GM21528 (cell line): ENCODE measurements at regions not wholly inside any gene's neighbourhood (a gene's known extent, or its start where the extent isn't known, plus 50 kb on each side); places are given as distances from the start of the nearest gene placed in this dataset.

Experiments
- ATAC-seq: cut with Tn5 transposase; IDR thresholded peaks from one replicate; pipeline ENCODE4 v1.9.1; 2021; ENCODE audit warnings: mild to moderate bottlenecking, moderate library complexity; ENCODE audit not compliant: unreplicated experiment, low FRiP score

DNA sequence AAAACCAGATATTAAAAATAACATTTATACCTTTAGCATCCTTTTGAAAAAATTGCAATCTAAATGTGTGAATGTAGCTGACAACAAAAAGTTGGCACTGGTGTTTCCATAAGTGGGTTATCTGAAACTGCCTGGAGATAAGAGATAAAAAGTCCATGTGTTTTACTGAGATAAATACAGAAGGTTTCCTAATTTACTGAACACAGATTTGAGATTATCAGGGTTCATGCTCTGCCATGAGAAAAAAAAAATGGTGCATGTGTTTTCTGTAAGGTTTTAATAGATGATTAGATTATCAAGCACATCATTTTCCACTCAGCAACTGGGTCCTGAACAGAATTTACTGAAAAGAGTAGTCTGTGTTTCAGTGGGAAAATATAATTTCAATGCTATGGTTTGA is 326.2 kb upstream of the SLIT2 start:
- ATAC-seq: no peak

DNA sequence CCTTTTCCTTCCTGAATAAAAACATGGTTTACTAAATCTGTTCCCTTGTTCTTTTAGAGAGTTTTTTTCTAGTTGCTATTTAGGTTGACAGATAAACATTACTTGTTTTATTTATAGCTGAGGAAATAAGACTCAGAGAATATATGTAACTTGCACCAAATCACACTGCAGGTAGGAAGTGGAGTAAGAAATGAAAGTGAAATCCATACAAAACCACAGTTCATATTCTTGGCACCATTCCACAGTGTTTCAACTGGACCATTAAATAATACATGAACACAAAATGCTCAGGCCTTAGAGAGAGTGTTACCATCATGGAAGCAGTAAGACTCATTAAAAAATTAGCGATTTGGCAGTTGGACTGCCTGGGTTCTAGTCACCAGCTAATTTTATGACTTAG is 326.9 kb upstream of the SLIT2 start:
- no peak for ATAC-seq

DNA sequence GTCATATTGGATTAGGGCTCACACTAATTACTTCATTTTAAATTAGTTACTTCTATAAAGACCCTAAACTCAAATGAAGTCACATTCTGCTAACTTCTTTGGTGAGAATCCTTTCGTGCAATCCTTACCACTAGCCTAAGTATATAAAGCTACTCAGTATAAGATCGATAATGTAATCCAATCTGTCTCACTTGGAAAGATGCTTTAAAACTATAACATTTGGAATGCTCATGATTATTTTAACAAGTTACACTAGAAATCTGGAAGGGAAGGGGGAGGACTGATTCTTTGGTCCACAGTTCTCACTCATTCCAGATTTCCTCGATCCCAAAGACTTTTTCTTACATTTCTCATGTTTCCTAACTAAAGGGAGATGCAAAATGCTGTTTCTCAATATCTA is 336.4 kb upstream of the SLIT2 start:
- ATAC-seq: no peak

DNA sequence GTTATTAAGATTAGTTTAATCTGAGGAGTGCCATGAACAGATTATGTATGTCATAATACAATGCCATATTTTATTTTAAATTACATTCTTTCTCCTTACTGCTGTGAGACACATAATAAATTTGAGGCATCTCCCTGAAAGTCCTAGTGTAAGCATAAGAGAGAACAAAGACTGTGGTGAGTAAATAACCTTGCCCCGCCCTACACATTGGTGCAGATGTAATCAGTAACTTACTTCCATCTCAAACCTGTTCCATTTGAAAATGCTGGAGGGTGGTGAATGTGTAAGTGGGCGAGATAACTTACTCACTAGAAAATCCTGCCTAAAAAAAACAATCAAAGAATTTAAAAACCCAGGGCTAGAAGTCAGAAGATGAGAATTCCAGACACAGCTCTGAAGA is 338.1 kb upstream of the SLIT2 start:
- no peak for ATAC-seq

DNA sequence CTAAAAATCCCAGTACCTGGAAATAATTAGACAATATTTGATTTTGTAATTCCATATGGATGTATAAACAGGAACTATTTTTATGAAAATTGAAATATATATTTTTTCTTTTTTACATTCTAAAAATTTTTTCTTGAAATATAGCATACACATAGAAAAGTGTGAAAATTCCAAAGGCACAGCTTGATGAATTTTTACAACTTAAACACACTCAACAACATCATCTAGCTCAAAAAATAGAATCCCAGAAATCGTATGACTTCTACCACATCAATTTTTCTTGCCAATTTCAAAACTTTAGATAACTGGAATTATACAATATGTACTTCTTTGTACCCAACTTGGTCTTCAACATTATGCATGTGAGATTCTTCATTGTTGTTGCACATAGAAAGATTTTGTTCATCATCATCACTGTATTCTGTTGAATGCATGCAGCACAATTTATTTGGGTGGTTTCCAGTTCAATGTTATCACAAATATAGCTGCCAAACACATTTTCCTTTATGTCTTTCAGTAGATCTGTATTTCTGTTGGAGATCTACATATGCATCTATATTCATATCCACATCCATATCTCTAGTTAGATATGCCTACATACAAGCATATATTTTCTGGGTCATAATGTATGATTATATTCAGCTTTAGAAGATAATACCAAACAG is 340.7 kb upstream of the SLIT2 start:
- no peak for ATAC-seq

DNA sequence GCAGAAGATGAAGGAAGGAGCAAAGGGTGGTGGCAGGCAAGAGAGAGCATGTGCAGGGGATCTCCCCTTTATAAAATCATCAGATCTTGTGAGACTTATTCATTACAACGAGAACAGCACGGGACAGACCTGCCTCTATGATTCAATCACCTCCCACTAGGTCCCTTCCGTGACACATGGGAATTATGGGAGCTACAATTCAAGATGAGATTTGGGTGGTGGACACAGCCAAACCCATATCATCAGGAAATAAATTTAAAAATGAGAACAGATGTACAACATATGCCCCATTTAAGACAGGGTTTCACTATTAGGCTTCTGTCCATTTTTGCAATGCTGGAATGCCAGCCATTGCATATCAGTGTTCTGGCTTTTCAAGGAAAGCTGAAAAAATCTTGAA is 346.7 kb upstream of the SLIT2 start:
- ATAC-seq: no peak

DNA sequence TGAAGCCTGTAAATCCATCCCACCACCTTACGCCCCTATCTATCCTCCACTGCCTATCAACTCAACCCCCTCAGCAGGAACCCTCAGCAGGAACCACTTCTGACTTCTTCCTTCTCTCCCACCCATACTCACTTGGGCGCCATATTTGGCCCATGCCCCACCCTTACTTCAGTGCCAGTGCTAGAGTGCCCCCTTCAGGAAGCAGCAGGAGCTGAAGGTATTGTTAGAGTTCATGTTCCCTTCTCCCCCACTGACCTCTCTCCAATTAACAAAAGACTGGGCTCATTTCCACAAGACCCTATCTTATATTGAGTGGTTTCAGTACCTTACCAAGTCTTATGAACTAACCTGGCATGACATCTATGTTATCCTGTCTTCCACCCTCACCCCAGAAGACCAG is 363.1 kb upstream of the SLIT2 start:
- no peak for ATAC-seq

DNA sequence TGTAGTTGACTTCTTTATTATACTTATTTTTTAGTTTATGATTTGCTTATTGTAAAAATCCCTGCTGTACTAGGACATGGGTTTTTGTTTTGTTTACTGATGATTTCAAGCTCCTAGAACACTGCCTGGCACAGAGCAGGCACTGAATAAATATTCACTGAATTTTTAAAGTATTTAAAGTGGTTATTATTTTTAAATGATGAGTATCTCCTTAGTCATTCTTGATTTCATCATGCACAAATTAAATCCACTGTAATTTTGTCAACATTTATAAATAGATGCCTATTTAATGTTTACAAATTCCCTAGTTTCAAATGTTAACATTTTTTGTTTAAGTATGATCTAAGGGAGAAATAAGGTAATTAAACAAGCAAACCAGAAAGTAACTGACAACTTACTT is 367.9 kb upstream of the SLIT2 start:
- ATAC-seq: no peak

DNA sequence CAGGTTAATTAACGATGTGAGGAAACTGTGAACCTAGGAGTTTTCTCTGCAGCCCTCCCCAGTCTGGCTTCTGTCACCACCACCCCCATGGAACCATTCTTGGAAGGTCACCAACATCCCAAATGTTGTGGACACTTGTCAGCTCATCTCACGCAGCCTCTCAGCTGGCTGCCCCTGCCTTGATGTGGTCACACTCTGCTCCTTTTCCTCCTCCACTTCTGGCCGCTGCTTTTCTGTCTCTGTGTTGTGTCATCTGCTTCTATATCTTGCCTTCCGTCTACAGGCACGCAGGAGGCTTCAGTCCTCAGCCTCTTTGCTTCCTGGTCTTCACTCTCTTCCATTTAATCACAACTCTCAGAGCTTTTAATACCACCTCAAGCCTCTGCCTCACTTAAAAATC is 371.5 kb upstream of the SLIT2 start:
- no peak for ATAC-seq

DNA sequence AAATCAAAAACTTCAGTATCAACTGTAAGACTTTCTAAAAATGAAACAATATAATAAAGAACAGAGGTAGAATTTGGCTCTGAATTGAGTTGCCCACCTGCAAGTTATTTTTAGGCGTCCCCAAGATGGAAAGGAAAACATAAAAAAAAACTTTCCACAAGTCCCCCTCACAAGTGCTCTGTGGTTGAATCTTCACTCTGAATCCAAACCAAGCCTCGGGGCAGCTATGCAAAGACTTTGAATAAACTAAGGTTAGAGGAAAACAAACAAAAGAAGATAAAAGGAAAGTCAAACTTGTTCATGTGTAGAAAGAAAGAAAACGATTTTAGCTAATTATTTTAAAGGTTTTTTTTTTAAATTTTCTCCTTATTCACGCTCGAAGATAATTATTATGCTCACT is 372.4 kb upstream of the SLIT2 start:
- ATAC-seq: no peak

DNA sequence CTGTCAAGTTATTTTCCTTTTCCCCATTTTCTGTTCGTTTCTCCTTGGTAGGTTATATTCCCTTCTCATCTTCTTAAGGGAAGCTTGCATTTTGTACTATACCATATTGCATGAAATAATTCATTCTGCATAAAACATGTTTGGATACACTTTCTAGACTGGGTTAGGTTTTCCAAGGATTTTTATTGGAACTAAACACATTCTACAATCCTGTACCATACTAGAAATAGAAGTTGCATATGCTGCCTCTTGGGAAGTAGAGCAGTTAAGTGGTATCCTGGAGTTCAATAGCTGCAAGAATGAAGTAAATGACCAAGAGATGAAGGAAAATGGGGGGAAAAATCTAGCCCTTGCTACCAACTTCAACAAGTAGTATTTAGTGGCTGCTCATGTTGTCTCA is 393.7 kb upstream of the SLIT2 start:
- no peak for ATAC-seq

DNA sequence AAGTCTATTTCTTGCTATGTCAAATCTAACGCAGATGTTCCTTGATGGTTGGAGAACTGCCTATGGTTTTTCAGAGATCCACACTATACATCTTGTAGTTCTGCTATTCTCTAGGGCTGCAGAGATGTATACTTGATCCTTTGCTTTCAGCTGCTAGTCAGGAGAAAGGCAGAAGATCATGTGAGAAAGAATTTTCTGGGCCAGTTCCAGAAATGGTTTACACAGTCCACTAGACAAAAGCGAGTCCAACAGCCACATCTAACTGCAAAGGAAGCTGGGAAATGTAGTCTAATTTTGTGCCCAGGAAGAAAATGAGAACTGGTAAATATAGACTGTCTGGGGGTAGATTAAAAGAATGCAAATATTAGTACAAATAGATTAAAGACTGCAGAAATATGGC is 394.3 kb upstream of the SLIT2 start:
- no peak for ATAC-seq

DNA sequence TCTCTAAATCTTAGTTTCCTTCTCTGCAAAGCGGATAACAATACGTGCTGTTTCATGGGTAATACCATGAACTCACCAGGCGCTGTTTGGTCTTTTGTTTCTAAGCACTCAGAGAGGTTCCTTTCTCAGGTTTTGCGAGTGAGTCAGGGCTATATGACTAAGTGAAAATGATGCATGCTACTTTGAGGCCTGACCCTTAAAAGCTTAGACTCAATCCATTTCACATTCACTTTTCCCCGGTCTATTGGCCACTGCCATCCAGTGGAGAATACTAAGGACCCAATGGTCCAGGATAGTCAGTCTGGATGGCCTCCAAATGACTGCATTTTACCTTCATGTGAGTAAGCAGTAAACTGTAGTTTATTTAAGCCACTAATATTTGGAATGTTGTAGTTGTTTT is 400.8 kb upstream of the SLIT2 start:
- ATAC-seq: no peak

DNA sequence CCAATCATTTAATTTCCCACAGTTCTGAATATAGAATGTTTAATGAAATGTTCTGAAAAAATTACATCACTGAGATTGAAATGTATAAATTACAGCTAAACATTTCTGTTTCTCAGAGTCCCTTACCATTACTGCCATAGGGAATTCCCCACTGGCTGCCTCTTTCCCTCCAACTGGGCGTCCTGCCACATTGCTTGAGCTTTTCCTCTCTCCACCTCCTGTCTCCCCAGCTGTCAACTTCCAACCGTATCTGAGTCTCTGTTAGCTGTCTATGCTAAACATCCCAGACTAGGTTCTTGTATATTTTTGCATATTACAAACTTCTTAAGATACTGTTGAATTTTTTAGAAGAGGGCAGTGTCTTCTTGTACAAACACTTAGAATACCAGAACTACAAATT is 407.3 kb upstream of the SLIT2 start:
- no peak for ATAC-seq

DNA sequence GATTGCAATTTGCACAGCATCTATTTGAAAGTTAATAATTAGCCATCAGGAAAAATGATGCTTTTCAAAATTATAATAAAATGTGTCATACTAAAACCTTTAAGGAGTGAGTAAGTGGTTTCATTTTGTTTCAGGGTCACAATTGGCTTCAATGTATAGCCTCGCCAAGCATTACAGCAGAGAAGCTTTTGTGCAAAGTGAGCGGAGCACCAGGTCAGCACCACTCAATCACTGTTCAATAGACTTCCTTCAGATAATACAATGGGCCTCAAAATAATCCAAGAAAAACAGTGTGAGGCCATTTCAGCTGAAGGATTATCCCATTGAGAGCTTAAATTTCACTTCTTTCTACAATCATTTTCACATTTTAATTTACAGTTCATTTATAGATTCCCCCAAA is 409.2 kb upstream of the SLIT2 start:
- no peak for ATAC-seq

DNA sequence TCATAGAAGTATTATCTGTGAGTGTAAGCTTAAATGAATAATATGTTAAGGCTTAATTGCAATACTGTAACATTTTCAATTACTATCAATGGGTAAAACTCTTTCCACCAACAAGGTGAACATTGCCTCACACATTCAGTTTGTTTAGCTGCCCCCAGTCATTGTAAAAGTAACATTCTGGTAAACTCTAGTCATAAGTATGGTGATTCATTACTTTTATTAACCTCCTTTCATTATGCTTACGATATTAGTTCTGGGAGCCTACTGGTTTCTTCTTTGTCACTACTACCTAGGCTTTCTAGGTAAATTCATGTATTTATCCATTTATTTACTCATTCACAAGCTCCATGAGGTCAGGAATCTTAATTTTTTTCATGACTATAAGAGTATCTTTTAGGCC is 412.8 kb upstream of the SLIT2 start:
- ATAC-seq: no peak

DNA sequence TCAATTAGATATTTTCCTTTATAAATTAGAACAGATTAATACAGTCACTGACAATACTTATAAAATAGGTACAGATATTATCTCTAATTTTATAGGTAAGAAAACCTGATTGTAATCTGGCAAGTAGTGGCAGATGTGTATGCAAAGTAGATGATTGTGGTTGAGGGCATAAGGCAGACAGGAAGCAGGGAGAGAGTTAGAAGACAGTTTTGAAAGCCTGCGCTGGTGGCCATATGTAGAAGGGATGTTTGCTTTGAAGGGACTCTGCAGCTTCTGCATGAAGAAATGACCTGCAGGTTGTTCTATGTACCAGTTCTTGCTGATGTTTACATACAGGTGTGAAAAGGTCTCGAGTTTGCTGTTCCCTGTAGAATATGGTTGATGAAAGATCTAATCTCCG is 416.3 kb upstream of the SLIT2 start:
- ATAC-seq: no peak

DNA sequence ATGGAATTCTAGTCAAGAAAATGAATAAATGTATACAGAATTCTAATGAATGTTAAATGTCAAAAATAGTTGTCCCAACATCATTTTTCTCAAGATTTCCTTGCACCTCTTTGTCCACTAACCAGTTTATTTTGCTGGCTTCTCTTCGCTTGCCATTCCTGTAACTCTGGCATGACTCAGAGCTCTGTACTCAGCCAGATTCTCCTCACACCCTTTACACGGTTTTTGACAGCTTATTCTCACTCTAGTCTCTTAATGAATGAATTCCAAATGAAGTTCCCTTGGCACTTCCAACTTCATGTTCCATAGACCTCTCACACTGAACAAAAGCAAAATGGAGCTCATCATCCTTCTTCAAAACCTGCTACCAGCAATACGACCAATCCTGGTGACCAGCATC is 419.3 kb upstream of the SLIT2 start:
- ATAC-seq: no peak

DNA sequence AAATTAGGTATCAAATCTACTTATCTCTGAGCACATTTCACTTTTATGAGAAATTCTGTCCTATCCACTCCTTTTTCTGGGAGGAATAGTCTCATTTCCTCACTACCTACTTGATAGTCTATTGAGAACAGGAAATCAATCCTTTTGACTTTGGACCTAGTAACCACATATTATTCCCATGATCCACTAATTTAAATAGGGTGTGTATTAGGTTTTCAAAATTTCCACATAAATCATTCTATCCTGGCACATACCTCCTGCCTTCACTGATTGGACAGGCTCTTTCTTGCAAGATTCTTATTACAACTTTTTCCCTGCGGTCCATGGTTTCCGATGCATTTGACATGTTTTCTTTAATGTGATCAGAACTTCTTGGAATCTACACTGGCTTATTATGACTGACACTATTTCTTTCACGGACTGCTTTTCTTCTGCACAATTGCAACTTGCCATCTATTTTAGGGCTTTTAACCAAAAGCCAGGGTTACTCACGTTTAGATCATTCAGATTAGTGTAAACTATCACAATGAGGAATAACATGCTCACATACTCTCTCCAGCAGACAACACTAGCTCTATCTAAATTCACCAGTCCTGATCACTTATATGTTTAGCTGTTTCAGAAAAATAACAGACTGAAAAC is 419.9 kb upstream of the SLIT2 start:
- no peak for ATAC-seq

DNA sequence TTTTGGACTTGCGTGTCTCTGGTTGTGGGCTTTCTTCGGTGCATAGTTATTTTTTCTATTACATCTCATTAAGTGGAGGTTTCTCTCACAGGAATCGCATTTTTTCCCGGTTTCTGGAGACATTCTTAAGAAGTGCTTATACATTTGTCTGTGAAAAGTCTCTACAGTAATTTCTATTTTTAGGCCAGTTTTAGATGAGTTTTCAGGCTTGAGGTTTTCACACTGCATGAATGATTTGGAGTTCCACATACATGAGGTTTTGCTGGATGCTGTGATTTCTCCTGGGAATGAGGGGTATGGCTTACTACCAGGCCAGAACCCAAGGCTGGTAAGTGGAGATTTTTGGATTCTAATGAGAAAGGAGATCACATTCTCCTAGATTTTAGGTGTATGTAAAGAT is 422.6 kb upstream of the SLIT2 start:
- no peak for ATAC-seq

DNA sequence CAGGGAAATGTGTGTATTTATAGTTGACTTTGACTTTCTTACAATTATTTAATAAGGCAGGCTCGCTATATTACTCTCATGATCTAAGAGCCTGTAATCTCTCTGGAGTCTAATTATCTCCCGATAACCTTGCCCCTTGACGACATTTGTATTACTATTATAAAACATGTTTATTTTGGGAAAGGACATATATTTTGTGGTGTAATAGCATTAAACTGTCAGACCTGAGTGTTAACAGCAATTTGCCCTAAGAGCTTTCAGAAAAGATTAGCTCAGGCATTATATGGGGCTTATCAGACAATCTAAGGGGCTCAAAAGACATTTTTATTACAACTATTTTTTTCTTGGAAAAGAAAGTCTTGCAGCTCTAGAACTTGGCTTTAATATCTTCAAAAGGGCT is 427.9 kb upstream of the SLIT2 start:
- ATAC-seq: no peak

DNA sequence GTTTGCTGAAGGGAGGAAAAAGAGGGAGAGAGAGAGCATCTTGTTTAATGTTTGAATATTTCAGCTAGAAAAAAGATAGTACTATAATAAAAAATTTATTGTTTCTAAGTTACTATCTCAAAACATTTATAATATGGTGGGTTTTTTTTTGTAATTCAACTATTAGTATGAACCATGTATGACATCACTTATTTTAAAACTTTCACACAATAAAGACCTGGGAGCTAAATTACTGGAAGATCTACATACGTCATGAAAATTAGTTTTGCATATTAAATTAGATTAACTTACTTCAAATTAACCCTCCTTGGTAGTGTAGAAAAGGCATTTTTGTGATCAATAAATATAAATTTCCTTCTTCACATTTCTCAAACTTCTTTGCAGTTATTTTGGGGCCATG is 432.0 kb upstream of the SLIT2 start:
- no peak for ATAC-seq

DNA sequence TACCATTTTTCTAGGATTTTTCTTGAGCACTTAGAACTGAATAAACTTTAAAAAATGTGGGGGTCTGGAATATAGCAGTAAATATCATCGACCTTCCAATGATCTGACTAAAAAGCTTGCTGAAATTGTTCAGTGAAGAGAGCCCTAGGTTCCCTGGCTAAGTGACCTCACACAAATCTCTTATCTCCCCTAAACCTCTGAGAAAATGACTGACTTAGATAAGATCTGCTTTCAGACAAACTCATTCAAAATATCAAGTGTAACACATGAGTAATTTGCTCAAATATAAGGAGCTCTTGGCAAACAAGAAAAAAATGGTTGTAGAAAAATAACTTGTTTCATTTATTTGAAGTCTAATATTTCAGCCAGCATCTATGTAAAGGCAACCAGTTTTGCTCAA is 441.7 kb upstream of the SLIT2 start:
- no peak for ATAC-seq
